ENCODE measurements at regions not wholly inside any gene's neighbourhood (a gene's known extent, or its start where the extent isn't known, plus 50 kb on each side); places are given as distances from the start of the nearest gene placed in this dataset.

DNA sequence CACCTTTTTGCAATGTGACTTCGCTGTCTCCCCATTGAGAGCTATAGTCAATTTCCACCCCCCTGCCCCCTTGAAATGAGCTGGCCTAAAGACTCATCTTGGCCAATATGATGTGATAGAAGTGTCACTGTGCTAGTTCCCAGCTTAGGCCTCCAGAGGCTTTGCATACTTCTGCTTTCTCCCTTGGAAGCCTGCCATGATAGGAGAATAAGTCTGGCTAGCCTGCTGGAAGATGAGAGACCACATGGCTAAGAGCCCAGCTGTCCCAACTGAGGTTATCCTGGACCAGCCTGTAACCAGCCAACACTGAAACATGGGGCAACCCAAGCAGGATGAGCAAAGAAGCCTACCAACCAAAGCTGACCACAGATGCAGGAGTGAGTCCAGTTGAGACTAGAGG lies 196.9 kb downstream of the GRIN2B start:
- Mint-ChIP-seq H3K4me1 (ENCODE audit: low read depth) (no peaks in the 10 kb centered on the region), H3K36me3 (ENCODE audit: low read depth) (no peaks in the 10 kb centered on the region), H3K4me3 (ENCODE audit: low read depth) (no peak overlapping the region), H3K27ac (no peak overlapping the region), H3K27me3 (ENCODE audit: low read depth) (no peaks in the 10 kb centered on the region), H3K9me3 (no peaks in the 10 kb centered on the region)
- DNase-seq (ENCODE audit: low spot score) = no peak
- intact Hi-C loops (cut with micrococcal nuclease) = no loop called here

DNA sequence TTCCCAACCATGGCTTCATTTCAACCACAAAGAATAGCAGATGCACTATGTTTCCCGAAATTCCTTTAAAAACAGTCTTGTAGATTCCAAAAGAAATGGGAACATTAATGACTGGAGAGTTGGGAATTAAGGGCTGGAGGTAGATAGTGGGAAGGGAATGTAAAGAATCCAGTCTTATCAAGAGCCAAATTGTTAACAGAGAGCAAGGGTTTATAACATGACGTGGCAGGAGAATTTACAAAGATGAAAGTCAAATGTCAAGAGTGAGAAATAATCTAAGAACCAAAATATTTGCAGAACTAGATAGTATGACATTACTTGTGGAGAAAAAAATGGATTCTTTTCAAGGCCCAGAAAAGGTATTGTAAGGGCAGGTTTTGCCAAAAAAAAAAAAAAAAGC lies 200.9 kb downstream of the GRIN2B start:
- Mint-ChIP-seq H3K4me3 (ENCODE audit: low read depth) (no peak overlapping the region), H3K27ac (no peak overlapping the region), H3K27me3 (ENCODE audit: low read depth) (no peaks in the 10 kb centered on the region), H3K36me3 (ENCODE audit: low read depth) (no peaks in the 10 kb centered on the region), H3K4me1 (ENCODE audit: low read depth) (no peaks in the 10 kb centered on the region), H3K9me3 (no peaks in the 10 kb centered on the region)
- DNase-seq (ENCODE audit: low spot score) = no peak
- intact Hi-C loops (cut with micrococcal nuclease) = no loop called here

DNA sequence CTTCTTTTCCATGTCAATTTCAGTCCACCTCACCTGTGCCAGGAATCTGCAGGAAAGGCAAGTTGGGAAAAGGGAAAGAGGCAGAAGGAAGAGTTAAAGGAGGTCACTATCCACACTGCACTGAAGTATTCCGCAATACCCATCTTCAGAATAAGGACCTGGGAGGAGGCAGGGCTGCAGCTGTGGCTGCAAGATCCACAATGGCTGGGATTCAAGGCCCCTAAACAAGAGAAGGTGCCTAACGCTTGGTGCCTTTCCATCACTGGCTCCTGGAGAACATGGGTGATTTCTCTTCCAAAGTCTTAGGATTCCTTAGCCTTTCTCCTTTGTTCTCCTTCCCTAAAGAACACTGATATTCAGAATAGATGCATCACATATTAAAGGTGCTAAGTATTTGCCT lies 204.0 kb downstream of the GRIN2B start:
- Mint-ChIP-seq H3K27ac (no peak overlapping the region), H3K27me3 (ENCODE audit: low read depth) (no peaks in the 10 kb centered on the region), H3K4me1 (ENCODE audit: low read depth) (no peaks in the 10 kb centered on the region), H3K36me3 (ENCODE audit: low read depth) (no peaks in the 10 kb centered on the region), H3K4me3 (ENCODE audit: low read depth) (no peak overlapping the region), H3K9me3 (no peaks in the 10 kb centered on the region)
- DNase-seq (ENCODE audit: low spot score) = no peak
- intact Hi-C loops (cut with micrococcal nuclease) = no loop called here

DNA sequence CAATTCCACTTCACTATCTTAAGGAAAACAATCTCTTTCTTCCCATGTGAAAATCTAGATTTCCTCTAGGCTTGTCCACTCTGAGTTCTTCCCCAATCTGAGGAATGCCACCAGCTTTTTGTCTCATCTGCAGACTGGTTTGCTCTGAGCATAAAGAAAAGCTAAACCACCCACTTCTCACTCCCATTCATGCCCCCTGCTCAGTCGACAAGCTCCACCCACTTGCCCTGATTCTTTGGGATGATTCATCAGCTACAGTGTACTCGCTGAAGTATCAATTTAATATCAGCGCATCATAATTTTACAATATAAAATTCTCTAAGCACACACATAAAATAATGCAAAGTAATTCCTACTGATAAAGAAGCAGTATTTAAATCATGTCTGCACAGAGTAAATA lies 209.1 kb downstream of the GRIN2B start:
- H3K9me3 Mint-ChIP-seq = no peaks in the 10 kb centered on the region
- intact Hi-C loops (cut with micrococcal nuclease) = no loop called here
- H3K36me3 Mint-ChIP-seq (ENCODE audit: low read depth) = no peaks in the 10 kb centered on the region
- no peak overlapping the region for H3K4me3 Mint-ChIP-seq (ENCODE audit: low read depth)
- no peaks in the 10 kb centered on the region for H3K4me1 Mint-ChIP-seq (ENCODE audit: low read depth)
- no peak overlapping the region for H3K27ac Mint-ChIP-seq
- DNase-seq (ENCODE audit: low spot score) = no peak
- no peaks in the 10 kb centered on the region for H3K27me3 Mint-ChIP-seq (ENCODE audit: low read depth)

DNA sequence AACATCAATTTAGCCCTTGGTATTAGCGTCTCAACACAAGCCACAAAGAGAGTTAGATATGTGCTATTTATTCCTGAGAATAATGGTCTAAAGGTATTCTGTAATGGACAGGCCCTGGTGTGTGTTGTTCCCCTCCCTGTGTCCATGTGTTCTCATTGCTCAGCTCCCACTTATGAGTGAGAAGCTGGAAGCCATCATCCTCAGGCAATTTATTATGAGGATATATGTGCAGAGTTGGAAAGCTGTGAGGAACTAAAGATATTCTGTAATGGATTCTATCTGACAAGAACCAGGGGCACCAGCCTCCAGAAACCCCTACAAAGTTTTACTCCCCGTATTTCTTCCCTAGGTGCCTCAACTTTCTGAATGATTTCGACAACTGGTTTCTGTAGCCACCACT lies 210.8 kb downstream of the GRIN2B start:
- H3K4me3 Mint-ChIP-seq (ENCODE audit: low read depth) = no peak overlapping the region
- H3K4me1 Mint-ChIP-seq (ENCODE audit: low read depth) = no peaks in the 10 kb centered on the region
- DNase-seq (ENCODE audit: low spot score) = no peak
- intact Hi-C loops (cut with micrococcal nuclease) = no loop called here
- H3K27me3 Mint-ChIP-seq (ENCODE audit: low read depth) = no peaks in the 10 kb centered on the region
- H3K36me3 Mint-ChIP-seq (ENCODE audit: low read depth) = no peaks in the 10 kb centered on the region
- no peaks in the 10 kb centered on the region for H3K9me3 Mint-ChIP-seq
- H3K27ac Mint-ChIP-seq = no peak overlapping the region

DNA sequence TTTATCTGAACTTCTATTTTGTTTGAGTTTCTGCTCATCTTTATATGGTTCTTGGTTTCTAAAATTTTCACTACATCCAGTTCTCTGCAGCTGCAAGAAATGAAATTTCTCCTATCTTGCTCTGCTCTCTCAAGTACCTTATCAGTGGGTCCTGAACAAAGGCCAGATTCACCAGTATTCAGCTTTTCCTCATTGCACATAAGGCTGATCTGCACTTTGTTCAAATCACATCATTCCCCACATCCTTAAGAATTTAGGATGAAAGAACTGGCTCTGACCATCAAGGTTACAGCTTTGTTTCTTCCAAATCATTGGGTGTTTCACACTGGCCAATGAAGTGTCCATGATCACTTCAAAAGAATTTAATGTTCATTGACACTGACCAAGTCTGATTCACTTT lies 211.4 kb downstream of the GRIN2B start:
- no peak for DNase-seq (ENCODE audit: low spot score)
- Mint-ChIP-seq H3K27me3 (ENCODE audit: low read depth) (no peaks in the 10 kb centered on the region), H3K4me3 (ENCODE audit: low read depth) (no peak overlapping the region), H3K4me1 (ENCODE audit: low read depth) (no peaks in the 10 kb centered on the region), H3K9me3 (no peaks in the 10 kb centered on the region), H3K27ac (no peak overlapping the region), H3K36me3 (ENCODE audit: low read depth) (no peaks in the 10 kb centered on the region)
- intact Hi-C loops (cut with micrococcal nuclease) = no loop called here

DNA sequence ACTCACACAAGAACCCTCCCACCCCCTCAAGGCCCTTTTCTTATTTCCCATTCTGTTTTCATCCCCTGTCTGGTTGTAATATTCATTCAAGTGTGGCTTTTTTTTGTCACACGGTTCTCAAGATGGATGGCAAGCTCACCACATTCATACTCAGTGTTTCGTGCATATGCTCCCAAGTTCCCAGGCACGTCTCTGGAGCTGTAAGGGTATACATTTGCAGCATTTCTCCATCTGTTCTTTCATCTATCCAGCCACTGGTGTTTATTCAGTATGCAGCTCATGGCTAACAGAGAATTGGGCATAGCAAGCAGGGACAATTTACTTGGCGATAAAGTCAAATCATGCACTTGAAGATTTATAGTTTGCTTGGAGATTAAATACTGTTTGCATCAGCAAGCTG lies 212.1 kb downstream of the GRIN2B start:
- DNase-seq (ENCODE audit: low spot score) = no peak
- no peaks in the 10 kb centered on the region for H3K27me3 Mint-ChIP-seq (ENCODE audit: low read depth)
- H3K27ac Mint-ChIP-seq = no peak overlapping the region
- no peaks in the 10 kb centered on the region for H3K36me3 Mint-ChIP-seq (ENCODE audit: low read depth)
- intact Hi-C loops (cut with micrococcal nuclease) = no loop called here
- no peaks in the 10 kb centered on the region for H3K4me1 Mint-ChIP-seq (ENCODE audit: low read depth)
- H3K9me3 Mint-ChIP-seq = no peaks in the 10 kb centered on the region
- H3K4me3 Mint-ChIP-seq (ENCODE audit: low read depth) = no peak overlapping the region

DNA sequence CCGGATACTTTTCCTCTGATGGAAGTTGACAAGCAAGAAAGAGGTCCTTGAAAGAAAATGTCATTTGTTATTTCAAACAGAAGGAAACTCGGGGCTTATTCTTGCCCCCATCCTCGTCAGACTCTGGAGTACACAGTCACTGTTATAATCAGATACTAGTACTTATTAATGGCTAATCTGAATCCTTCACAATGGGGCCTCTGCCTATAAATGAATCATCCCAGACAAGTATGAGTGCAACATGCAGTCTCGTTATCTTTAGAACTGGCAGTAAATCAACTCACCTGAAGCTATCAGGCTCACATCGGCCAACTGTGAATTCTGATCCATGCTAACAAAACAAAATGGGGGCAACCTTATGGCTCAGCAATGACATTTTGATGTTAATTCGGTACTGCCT lies 216.7 kb downstream of the GRIN2B start:
- H3K4me3 Mint-ChIP-seq (ENCODE audit: low read depth) = no peak overlapping the region

DNA sequence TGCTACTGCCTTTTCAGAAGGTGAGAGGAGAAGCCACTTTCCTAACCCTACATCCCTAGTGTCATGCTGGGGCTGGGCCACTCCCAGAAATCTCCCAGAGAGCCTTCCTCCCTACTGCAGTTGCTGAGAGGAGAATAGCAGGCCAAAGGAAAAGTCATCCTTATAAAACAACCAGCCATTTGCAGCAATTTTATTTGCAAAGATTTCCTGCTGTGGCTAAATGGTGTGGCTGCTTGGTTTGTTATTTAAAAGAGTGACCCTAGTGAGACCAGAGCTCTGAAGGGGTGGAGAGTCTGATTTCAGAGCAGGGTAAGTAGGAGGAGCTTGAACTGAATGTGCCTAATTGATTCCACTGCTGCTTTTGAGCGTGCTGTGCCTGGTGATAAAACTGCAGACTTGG lies 232.0 kb downstream of the GRIN2B start:
- Mint-ChIP-seq H3K27ac (no peak overlapping the region), H3K27me3 (ENCODE audit: low read depth) (peaks cover 1% of the 10 kb centered on the region), H3K9me3 (no peaks in the 10 kb centered on the region), H3K4me3 (ENCODE audit: low read depth) (no peak overlapping the region), H3K36me3 (ENCODE audit: low read depth) (no peaks in the 10 kb centered on the region), H3K4me1 (ENCODE audit: low read depth) (no peaks in the 10 kb centered on the region)
- no peak for DNase-seq (ENCODE audit: low spot score)
- intact Hi-C loops (cut with micrococcal nuclease) = no loop called here

More for the DNA sequence above, 216.7 kb downstream of the GRIN2B start:
- H3K4me1 Mint-ChIP-seq (ENCODE audit: low read depth) = no peaks in the 10 kb centered on the region
- intact Hi-C loops (cut with micrococcal nuclease) = no loop called here
- no peaks in the 10 kb centered on the region for H3K36me3 Mint-ChIP-seq (ENCODE audit: low read depth)
- no peaks in the 10 kb centered on the region for H3K27me3 Mint-ChIP-seq (ENCODE audit: low read depth)
- H3K27ac Mint-ChIP-seq = no peak overlapping the region
- no peak for DNase-seq (ENCODE audit: low spot score)
- H3K9me3 Mint-ChIP-seq = no peaks in the 10 kb centered on the region

DNA sequence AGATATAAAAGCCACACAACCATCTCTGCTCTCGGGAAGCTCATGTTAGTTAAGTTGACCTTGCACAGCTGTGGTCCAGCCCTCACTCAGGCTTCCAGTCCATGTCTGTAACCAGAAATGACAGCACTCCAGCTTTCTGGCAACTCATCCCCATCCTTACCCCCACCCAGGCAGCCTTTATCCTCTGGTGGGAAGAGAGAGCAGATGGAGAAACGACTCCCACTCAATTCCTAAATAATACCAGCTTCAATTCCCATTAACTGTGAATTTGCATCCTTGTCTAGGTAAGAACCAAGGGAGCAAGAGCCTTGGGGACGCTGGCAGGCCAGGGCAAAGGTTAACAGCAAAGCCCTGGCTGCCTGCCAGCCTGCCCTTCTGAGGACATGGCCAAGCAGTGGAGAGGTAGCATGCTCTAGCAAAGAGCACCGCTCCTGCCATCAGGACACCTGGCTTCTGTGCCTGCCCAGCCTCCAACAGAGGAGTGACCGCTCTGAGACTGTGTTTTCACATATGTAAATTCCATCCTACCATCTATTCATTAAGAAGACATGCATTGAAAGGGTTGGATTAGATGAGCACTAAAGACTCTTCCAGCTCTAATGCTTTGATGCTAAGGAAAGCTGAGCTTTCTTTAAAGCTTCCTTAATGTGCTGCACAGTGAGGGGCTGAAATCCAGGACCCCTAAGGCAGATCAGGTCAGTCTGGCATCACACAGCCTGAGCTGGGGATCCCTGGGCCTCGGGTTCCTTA lies 236.1 kb downstream of the GRIN2B start:
- no peak overlapping the region for H3K4me3 Mint-ChIP-seq (ENCODE audit: low read depth)
- no peak for DNase-seq (ENCODE audit: low spot score)
- H3K4me1 Mint-ChIP-seq (ENCODE audit: low read depth) = no peaks in the 10 kb centered on the region
- no peaks in the 10 kb centered on the region for H3K9me3 Mint-ChIP-seq
- intact Hi-C loops (cut with micrococcal nuclease) = no loop called here
- peaks cover 1% of the 10 kb centered on the region for H3K27me3 Mint-ChIP-seq (ENCODE audit: low read depth)
- H3K36me3 Mint-ChIP-seq (ENCODE audit: low read depth) = no peaks in the 10 kb centered on the region
- H3K27ac Mint-ChIP-seq = no peak overlapping the region

DNA sequence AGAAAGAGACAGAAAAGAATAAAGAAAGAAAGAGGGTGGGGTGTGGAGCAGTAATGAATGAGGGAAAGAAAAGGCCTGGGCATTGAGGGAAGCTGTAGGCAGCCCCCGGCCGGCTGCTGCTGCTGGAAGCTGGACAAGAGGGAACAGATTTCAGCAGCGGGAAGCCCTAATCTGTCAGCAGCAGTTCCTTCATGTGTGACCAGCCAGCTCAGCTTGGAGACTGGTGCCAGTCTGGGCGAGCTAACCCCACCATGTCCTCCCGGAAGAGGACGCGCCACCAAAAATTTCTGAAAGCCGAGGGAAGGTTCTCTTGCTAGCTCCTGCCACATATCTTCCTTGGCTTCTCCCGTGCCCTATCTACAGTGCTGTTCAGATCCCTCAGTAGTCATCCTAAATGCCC lies 236.8 kb downstream of the GRIN2B start:
- DNase-seq (ENCODE audit: low spot score) = no peak
- no peak overlapping the region for H3K27ac Mint-ChIP-seq
- H3K4me3 Mint-ChIP-seq (ENCODE audit: low read depth) = no peak overlapping the region
- intact Hi-C loops (cut with micrococcal nuclease) = no loop called here
- peaks cover 1% of the 10 kb centered on the region for H3K27me3 Mint-ChIP-seq (ENCODE audit: low read depth)
- no peaks in the 10 kb centered on the region for H3K36me3 Mint-ChIP-seq (ENCODE audit: low read depth)
- H3K4me1 Mint-ChIP-seq (ENCODE audit: low read depth) = no peaks in the 10 kb centered on the region
- no peaks in the 10 kb centered on the region for H3K9me3 Mint-ChIP-seq

DNA sequence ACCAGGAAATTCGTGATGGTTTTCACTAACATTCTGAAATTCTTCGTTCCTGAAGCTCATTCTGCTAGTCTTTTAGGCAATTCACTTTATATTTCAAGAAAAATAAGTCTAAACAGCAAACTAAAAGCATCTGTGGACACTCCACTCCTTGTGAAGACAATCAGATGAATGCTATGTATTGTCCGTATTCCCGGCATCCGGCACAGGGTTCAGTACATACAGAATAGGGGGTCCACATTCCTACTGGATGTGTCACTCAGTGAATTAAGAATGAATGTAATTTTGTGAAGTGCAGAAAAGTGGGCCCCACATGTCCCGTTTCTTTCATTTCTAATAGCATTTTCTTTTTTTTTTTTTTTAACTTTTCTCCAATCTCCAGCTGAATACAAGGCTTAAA lies 241.3 kb downstream of the GRIN2B start:
- Mint-ChIP-seq H3K36me3 (ENCODE audit: low read depth) (no peaks in the 10 kb centered on the region), H3K9me3 (no peaks in the 10 kb centered on the region), H3K4me3 (ENCODE audit: low read depth) (no peak overlapping the region), H3K4me1 (ENCODE audit: low read depth) (no peaks in the 10 kb centered on the region), H3K27ac (no peak overlapping the region), H3K27me3 (ENCODE audit: low read depth) (no peaks in the 10 kb centered on the region)
- intact Hi-C loops (cut with micrococcal nuclease) = no loop called here
- DNase-seq (ENCODE audit: low spot score) = no peak

DNA sequence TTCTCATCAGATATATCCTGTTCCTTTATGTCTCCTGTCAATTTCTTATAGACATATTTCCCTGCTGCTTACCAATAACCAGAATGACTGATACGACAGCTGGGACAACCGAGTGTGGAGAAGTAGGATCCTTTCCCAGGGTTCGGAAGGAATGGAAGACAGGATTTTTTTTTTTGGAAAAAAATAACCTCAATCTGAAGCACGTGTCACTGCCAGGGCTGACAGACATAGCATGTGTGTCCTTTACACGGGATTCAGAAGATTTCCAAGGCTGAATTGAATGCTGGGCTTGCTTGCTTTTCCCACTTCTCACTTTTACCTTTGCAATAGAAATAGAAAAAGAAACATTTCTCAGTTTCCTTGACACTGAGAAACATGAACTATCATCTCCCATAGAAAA lies 245.7 kb downstream of the GRIN2B start:
- Mint-ChIP-seq H3K36me3 (ENCODE audit: low read depth) (no peaks in the 10 kb centered on the region), H3K27me3 (ENCODE audit: low read depth) (no peaks in the 10 kb centered on the region)

DNA sequence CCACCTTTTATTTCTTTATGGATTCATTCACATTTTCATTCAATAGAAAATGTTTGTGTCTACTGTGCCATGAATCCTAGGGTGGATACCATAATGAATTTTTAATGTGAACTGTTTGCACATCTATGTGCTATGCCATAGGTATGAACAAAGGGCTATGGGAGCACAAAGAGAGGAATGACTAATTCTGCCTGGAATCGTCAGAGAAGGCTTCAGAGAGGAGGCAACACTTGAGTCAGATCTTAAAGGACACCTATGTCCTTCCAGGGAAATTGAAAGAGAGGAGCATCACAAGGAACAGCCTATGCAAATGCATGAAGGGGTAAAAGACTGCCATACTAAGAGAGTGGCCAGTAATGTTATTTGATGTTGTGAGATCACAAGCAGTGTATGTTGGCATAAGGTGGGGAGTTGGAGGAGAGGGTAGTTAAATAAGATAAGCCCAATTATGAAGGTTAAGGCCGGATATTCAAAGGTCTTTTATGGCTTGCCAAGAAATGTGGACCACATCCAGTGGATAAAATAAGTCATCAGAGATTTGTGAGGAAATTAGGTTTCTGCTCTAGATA lies 246.7 kb downstream of the GRIN2B start:
- Mint-ChIP-seq H3K4me1 (ENCODE audit: low read depth) (no peaks in the 10 kb centered on the region), H3K36me3 (ENCODE audit: low read depth) (no peaks in the 10 kb centered on the region), H3K27me3 (ENCODE audit: low read depth) (no peaks in the 10 kb centered on the region), H3K27ac (no peak overlapping the region), H3K9me3 (no peaks in the 10 kb centered on the region), H3K4me3 (ENCODE audit: low read depth) (no peak overlapping the region)
- DNase-seq (ENCODE audit: low spot score) = no peak
- intact Hi-C loops (cut with micrococcal nuclease) = no loop called here

More for the DNA sequence above, 245.7 kb downstream of the GRIN2B start:
- no peaks in the 10 kb centered on the region for H3K4me1 Mint-ChIP-seq (ENCODE audit: low read depth)
- no peak overlapping the region for H3K4me3 Mint-ChIP-seq (ENCODE audit: low read depth)
- DNase-seq (ENCODE audit: low spot score) = no peak
- no peaks in the 10 kb centered on the region for H3K9me3 Mint-ChIP-seq
- intact Hi-C loops (cut with micrococcal nuclease) = no loop called here
- no peak overlapping the region for H3K27ac Mint-ChIP-seq

All from activated T-helper 2 cell treated with anti-CD3 and anti-CD28 coated beads, Interferon-gamma antibody, Interleukin-2, Interleukin-4, amounts not matched to agents 10 μg/mL and 5 μg/mL and 100 μg/mL, durations not matched to agents 14 hours and 24 hours and 36 hours (primary cell).